ENCODE measurements at regions not wholly inside any gene's neighbourhood (a gene's known extent, or its start where the extent isn't known, plus 50 kb on each side); places are given as distances from the start of the nearest gene placed in this dataset.
"Not testable (repeated sequence)": the region's sequence is repeated elsewhere in the genome, so short reads cannot be mapped to it uniquely, and the experiment has no call there.

DNA sequence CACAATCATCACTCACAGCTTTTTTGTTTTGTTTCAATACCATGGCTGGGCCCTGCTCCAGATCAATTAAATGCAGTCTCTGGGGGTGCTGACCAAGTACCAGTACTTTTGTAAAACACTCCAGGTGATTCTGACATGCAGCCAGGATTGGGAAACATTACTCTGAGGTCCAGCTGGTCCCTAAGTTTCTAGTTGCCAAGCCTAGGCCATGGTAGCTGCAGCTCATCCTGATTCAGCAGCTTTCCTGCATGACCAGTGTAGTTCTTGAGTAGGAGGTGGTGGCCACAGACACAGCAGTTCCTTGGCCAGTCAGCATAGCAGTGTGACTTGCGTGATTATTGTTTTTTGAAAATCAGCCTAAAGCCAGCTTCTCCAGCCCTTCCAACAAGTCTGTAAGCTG, 859.1 kb downstream of the DIAPH3 start:
- TF ChIP-seq POLR2A (IDR thresholded peaks at IDR 0.05; ENCODE audit: low read depth, low read length) (no peak), POLR2AphosphoS5 (IDR thresholded peaks at IDR 0.05; ENCODE audit: low read depth, low read length) (no peak), TAF1 (IDR thresholded peaks at IDR 0.05; ENCODE audit: borderline replicate concordance, low read depth, low read length) (no peak)
- FAIRE-seq: no peak
- no peak for DNase-seq (ENCODE audit: insufficient read length)

DNA sequence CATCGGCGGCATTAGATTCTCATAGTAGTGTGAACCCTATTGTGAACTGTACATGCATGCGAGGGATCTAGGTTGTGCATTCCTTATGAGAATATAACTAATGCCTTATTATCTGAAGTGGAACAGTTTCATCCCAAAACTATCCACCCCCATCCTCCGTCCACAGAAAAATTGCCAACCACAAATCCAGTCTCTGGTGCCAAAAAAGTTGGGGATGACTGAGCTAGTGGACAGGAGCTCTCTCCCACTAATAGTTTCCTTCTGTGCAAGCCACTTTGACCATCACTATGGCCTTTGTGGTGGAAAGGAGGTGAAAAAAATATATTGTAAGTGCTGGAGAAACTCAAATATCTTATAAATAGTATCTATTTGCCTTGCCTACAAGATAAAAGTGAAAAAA, 857.8 kb downstream of the DIAPH3 start:
- DNase-seq (ENCODE audit: insufficient read length) (no peak), FAIRE-seq (no peak)
- TF ChIP-seq POLR2AphosphoS5 (IDR thresholded peaks at IDR 0.05; ENCODE audit: low read depth, low read length) (no peak), TAF1 (IDR thresholded peaks at IDR 0.05; ENCODE audit: borderline replicate concordance, low read depth, low read length) (no peak), POLR2A (IDR thresholded peaks at IDR 0.05; ENCODE audit: low read depth, low read length) (no peak)

DNA sequence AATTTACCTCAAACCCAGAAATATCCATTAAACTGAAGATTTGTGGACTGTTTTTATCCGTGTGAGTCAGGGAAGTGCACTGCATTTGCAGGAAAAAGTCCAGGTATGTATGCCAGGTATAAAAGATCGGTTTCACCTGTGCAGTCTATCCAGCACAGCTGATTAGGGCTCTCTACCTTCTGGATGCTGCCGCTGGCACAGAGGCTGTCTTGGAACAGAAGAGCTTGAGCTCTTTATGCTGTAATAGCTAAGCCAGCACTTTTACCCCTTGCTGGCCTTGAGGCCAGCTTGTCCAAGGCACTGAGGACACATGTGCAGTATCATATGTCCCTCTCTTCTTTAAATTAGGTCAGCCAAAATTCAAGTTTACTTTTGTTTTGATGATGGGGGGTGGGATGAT, 851.0 kb downstream of the DIAPH3 start:
- FAIRE-seq: no peak
- DNase-seq (ENCODE audit: insufficient read length): no peak
- TF ChIP-seq POLR2A (IDR thresholded peaks at IDR 0.05; ENCODE audit: low read depth, low read length) (no peak), TAF1 (IDR thresholded peaks at IDR 0.05; ENCODE audit: borderline replicate concordance, low read depth, low read length) (no peak), POLR2AphosphoS5 (IDR thresholded peaks at IDR 0.05; ENCODE audit: low read depth, low read length) (no peak)

DNA sequence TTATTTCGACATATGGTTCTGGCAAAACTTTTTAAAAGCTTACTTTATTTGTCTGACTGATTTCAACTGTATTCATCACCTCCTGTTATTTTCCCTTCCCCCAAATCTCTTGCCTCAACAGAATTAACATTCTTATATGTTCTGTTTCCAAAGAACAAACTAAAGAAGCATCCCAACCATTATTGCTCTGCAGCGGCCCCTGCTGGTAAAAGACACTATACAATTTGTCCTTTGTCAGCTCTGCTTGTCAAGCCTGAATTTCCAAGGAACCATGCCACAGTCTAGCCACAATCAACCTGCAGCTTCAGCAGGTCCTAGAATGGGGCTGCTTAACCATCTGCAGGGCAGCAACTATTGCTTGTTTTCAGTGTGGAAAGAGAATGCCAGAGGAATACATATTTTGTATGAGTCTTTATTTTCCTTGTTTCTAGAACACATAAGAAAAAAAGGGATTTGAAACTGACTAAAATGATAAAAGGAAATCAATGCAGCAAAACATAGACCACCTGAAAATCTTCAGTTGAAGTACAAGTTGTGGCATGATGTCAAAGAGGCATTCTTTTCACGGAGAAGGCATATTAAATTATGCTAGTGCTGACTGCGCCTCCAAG, 845.3 kb downstream of the DIAPH3 start:
- DNase-seq (ENCODE audit: insufficient read length) (no peak), FAIRE-seq (no peak)
- TF ChIP-seq POLR2A (IDR thresholded peaks at IDR 0.05; ENCODE audit: low read depth, low read length) (no peak), POLR2AphosphoS5 (IDR thresholded peaks at IDR 0.05; ENCODE audit: low read depth, low read length) (no peak), TAF1 (IDR thresholded peaks at IDR 0.05; ENCODE audit: borderline replicate concordance, low read depth, low read length) (no peak)

DNA sequence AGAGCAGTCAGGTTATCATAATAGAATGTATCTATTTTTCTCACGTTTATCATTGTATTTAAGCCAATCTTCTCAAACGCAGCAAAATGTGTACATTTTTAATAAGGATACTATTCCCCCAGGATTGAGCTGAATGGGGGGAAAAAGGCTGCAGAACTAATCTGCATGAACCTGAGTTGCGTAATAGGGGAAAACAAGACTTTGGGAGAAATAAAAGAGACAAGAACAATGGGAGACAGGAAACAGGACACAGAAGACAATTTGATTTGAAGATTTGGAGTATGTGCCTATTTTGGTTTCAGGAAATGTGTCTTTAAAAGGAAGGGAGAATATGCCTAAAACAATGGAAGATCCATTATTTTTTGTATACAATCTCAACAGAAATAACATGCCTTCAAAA, 844.5 kb downstream of the DIAPH3 start:
- FAIRE-seq: no peak

DNA sequence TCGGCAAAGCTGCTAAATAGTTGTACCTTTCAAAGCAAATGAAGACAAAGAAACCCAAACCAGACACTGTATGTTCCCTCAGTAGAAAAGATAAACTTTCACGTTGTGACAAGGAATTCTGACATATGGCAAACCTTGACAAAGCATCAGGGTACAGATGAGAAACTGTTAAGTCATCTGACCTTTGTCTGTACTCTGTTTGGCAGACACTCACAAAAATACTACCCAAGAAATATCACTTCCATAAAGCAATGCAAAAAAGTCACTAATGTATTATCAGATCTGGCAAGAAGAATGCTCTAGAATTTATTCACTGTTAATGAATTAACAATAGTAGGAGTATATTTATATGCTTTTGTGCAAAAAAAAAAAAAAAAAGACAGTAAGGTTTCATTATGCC, 843.7 kb downstream of the DIAPH3 start:
- DNase-seq (ENCODE audit: insufficient read length): no peak
- TF ChIP-seq TAF1 (IDR thresholded peaks at IDR 0.05; ENCODE audit: borderline replicate concordance, low read depth, low read length): no peak
- no peak for TF ChIP-seq POLR2A (IDR thresholded peaks at IDR 0.05; ENCODE audit: low read depth, low read length)
- no peak for TF ChIP-seq POLR2AphosphoS5 (IDR thresholded peaks at IDR 0.05; ENCODE audit: low read depth, low read length)
- FAIRE-seq: no peak

More for the DNA sequence above, 844.5 kb downstream of the DIAPH3 start:
- no peak for DNase-seq (ENCODE audit: insufficient read length)
- TF ChIP-seq POLR2A (IDR thresholded peaks at IDR 0.05; ENCODE audit: low read depth, low read length) (no peak), TAF1 (IDR thresholded peaks at IDR 0.05; ENCODE audit: borderline replicate concordance, low read depth, low read length) (no peak), POLR2AphosphoS5 (IDR thresholded peaks at IDR 0.05; ENCODE audit: low read depth, low read length) (no peak)

DNA sequence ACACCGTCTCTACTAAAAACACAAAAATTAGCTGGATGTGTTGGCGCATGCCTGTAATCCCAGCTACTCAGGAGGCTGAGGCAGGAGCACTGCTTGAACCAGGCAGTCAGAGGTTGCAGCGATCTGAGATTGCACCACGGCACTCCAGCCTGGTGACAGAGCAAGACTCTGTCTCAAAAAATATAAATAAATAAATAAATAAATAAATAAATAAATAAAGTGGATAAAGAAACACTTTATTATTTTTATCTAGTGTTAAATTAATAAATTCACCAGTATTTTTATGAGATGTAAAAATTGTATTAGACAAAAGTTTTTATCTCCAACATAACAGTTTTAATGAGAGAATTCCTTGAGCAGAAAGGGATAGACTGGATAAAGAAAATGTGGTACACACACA, 839.3 kb downstream of the DIAPH3 start:
- not testable (repeated sequence) for DNase-seq (ENCODE audit: insufficient read length); FAIRE-seq

DNA sequence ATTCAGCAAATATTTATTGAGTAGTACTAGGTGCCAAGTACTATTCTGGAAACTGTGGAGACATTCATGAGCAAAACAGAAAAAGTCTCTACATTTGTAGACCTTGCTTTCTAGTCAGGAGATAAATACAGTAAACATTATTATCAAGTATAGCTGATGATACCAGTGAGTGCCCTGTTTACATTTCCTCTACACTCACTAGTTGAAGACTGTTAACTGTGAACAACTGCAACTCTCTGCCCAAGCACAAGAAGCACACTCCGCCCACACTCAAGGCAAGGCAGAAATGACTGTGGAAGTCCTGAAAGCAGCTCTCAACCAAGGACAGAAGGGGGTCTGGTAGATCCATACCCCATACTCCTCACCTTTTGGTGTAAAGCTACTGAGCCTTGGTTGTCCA, 837.0 kb downstream of the DIAPH3 start:
- no peak for FAIRE-seq
- no peak for DNase-seq (ENCODE audit: insufficient read length)
- TF ChIP-seq TAF1 (IDR thresholded peaks at IDR 0.05; ENCODE audit: borderline replicate concordance, low read depth, low read length) (no peak), POLR2AphosphoS5 (IDR thresholded peaks at IDR 0.05; ENCODE audit: low read depth, low read length) (no peak), POLR2A (IDR thresholded peaks at IDR 0.05; ENCODE audit: low read depth, low read length) (no peak)

DNA sequence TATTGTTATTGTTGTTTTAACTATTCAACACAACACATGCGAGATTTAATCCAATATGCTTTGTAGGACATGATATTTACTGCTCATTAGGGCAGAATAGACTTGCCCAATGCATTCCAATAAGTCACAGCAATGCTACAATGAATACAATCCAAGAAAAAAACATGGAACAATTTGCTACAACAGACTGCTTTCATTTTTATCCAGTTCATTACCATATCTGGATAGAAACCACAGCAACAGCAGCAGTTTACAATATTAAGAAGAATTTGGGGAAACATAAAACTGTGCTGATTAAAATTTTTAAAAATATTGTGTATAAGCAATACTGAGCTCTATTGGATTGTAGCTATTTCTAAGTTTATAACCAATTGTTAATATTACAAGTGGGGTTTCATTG, 833.0 kb downstream of the DIAPH3 start:
- no peak for FAIRE-seq
- DNase-seq (ENCODE audit: insufficient read length): no peak
- no peak for TF ChIP-seq POLR2AphosphoS5 (IDR thresholded peaks at IDR 0.05; ENCODE audit: low read depth, low read length)
- no peak for TF ChIP-seq POLR2A (IDR thresholded peaks at IDR 0.05; ENCODE audit: low read depth, low read length)
- TF ChIP-seq TAF1 (IDR thresholded peaks at IDR 0.05; ENCODE audit: borderline replicate concordance, low read depth, low read length): no peak

DNA sequence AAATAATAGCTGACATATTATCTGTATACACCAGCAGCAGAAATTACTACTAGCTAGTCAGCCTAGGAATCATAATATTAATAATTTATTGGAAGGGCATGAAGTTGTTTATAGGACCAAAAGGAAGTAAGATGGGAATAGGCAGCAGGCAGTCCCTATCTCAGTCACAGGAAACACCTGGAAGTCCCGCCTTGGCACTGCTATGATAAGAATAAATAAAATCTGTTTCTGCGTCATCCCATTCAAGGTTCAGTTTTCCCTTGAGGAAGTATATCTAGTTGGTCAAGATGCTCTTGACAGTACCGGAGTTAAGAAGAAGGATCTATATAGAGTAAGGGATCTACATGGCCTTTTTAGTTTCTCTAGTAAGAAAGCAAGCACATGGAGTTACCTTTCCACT, 830.8 kb downstream of the DIAPH3 start:
- FAIRE-seq (no peak), DNase-seq (ENCODE audit: insufficient read length) (no peak)
- no peak for TF ChIP-seq POLR2A (IDR thresholded peaks at IDR 0.05; ENCODE audit: low read depth, low read length)
- TF ChIP-seq POLR2AphosphoS5 (IDR thresholded peaks at IDR 0.05; ENCODE audit: low read depth, low read length): no peak
- no peak for TF ChIP-seq TAF1 (IDR thresholded peaks at IDR 0.05; ENCODE audit: borderline replicate concordance, low read depth, low read length)

DNA sequence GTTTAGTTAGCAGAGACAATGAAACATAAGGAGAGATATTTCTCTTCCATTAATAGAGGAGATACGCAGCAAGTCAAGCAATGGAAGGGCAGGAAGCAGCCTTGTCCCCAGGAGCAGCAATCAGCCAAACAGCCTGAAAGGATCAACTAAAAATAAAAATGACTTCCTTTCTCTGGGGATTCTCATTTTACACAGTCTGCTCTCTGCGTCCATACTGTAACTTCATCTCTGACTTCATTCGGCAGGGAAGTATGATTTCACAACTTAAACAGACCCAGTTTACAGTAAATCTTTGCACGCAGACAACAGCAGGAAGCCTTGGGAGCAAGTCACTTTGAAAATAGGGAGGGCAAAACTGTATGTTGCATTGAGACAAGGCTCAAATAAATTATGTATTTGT, 826.7 kb downstream of the DIAPH3 start:
- no peak for FAIRE-seq
- no peak for DNase-seq (ENCODE audit: insufficient read length)
- TF ChIP-seq POLR2A (IDR thresholded peaks at IDR 0.05; ENCODE audit: low read depth, low read length): no peak
- no peak for TF ChIP-seq POLR2AphosphoS5 (IDR thresholded peaks at IDR 0.05; ENCODE audit: low read depth, low read length)
- no peak for TF ChIP-seq TAF1 (IDR thresholded peaks at IDR 0.05; ENCODE audit: borderline replicate concordance, low read depth, low read length)

DNA sequence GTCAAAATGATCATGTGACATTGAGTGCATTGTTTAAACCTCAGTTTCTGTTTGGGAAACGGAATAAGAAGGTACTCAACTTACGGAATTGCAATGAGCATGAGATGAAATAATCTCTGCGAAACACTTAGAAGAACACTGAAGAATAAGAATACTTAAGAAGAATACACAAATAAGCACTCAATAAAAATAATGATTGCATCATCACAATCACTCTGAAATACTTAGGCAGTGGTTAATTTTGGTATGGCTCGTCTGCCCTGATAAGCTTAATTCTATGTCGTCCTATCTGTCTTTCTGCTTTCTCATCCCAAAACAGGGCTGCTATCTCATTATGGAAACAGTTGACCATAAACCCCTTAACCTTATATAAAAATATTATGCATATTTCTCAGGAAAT, 823.6 kb downstream of the DIAPH3 start:
- DNase-seq (ENCODE audit: insufficient read length): no peak
- FAIRE-seq: no peak
- TF ChIP-seq POLR2AphosphoS5 (IDR thresholded peaks at IDR 0.05; ENCODE audit: low read depth, low read length) (no peak), POLR2A (IDR thresholded peaks at IDR 0.05; ENCODE audit: low read depth, low read length) (no peak), TAF1 (IDR thresholded peaks at IDR 0.05; ENCODE audit: borderline replicate concordance, low read depth, low read length) (no peak)

DNA sequence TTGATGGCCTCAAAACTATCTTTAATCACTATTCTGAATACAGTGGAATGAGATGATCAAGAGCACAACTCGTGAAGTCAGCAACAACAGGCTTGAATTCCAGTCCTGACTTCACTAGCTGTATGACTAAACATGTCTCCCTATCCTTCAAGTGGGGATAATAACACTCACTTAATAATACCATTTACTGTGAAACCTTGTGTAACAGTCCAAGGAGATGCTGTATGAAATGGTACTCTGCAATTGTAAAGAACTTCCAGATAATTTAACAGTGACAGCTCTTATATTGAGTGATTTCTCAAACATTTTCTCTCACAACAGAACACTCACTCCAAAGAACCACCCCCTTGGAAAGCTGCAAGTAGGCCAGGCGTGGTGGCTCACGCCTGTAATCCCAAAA, 823.1 kb downstream of the DIAPH3 start:
- FAIRE-seq: no peak
- no peak for DNase-seq (ENCODE audit: insufficient read length)
- TF ChIP-seq TAF1 (IDR thresholded peaks at IDR 0.05; ENCODE audit: borderline replicate concordance, low read depth, low read length) (no peak), POLR2A (IDR thresholded peaks at IDR 0.05; ENCODE audit: low read depth, low read length) (no peak), POLR2AphosphoS5 (IDR thresholded peaks at IDR 0.05; ENCODE audit: low read depth, low read length) (no peak)

Measured in GM12892 (cell line).